Stomach smooth muscle (tissue), 2 donors: ENCODE measurements at regions not wholly inside any gene's neighbourhood (a gene's known extent, or its start where the extent isn't known, plus 50 kb on each side); places are given as distances from the start of the nearest gene placed in this dataset.

ENCODE experiments used
- H3K27ac ChIP-seq: one replicate; pipeline ENCODE4 v1.7.0; 2013; ENCODE audit warnings: mild to moderate bottlenecking, low read length, inconsistent platforms
- H3K27me3 ChIP-seq, 2 donors: one replicate each; pipeline ENCODE4 v1.7.0; 2013; ENCODE audit warnings: low read length in 2 of 2; ENCODE audit not compliant: insufficient read depth in 2 of 2, control insufficient read depth in 1 of 2
- H3K36me3 ChIP-seq, 2 donors: one replicate each; pipeline ENCODE4 v1.7.0; 2013; ENCODE audit warnings: low read length in 2 of 2; ENCODE audit not compliant: control insufficient read depth in 2 of 2, insufficient read depth in 2 of 2
- H3K4me1 ChIP-seq: one replicate; pipeline ENCODE4 v1.7.0; 2013; ENCODE audit warnings: low read length; ENCODE audit not compliant: control insufficient read depth, insufficient read depth
- H3K4me3 ChIP-seq, 2 donors: one replicate each; pipeline ENCODE4 v1.7.0; 2013; ENCODE audit warnings: low read length in 2 of 2
- H3K9ac ChIP-seq, 2 donors: one replicate each; pipeline ENCODE4 v1.7.0; 2013; ENCODE audit warnings: low read length in 2 of 2, mild to moderate bottlenecking in 1 of 2
- H3K9me3 ChIP-seq, 2 donors: one replicate each; pipeline ENCODE4 v1.7.0; 2013; ENCODE audit warnings: low read length in 2 of 2; ENCODE audit not compliant: control insufficient read depth in 2 of 2
- donor health status: healthy.
- donor health status: Pancreatic carcinoma.

- Histone ChIP-seq H3K27me3 (no peaks in the 10 kb centered on the region), H3K4me3 (no peak overlapping the region), H3K27ac (peak overlapping the region; percentile 18), H3K9me3 (no peaks in the 10 kb centered on the region), H3K36me3 (no peaks in the 10 kb centered on the region), H3K9ac (no peak overlapping the region), H3K4me1 (peaks cover 16% of the 10 kb centered on the region)
Observed at GRCh38 chr2:217418544-217418943, 558.7 kb upstream of the TNP1 start.

- H3K27ac ChIP-seq: peak overlapping the region; percentile 18
Observed at GRCh38 chr2:217418090-217418489, 558.2 kb upstream of the TNP1 start.

GRCh38 chr2:217417536-217417935 lies 557.7 kb upstream of the TNP1 start:
- H3K4me3 ChIP-seq: no peak overlapping the region
- no peaks in the 10 kb centered on the region for H3K27me3 ChIP-seq
- no peak overlapping the region for H3K27ac ChIP-seq
- H3K9me3 ChIP-seq: no peaks in the 10 kb centered on the region
- no peak overlapping the region for H3K9ac ChIP-seq
- no peaks in the 10 kb centered on the region for H3K36me3 ChIP-seq
- H3K4me1 ChIP-seq: peaks cover 26% of the 10 kb centered on the region

More at GRCh38 chr2:217418090-217418489, 558.2 kb upstream of the TNP1 start:
- Histone ChIP-seq H3K36me3 (no peaks in the 10 kb centered on the region), H3K4me1 (peaks cover 21% of the 10 kb centered on the region), H3K9me3 (no peaks in the 10 kb centered on the region), H3K27me3 (no peaks in the 10 kb centered on the region), H3K9ac (no peak overlapping the region), H3K4me3 (no peak overlapping the region)

GRCh38 chr2:217415316-217415715 lies 555.5 kb upstream of the TNP1 start:
- no peak overlapping the region for H3K4me3 ChIP-seq
- H3K27ac ChIP-seq: no peak overlapping the region
- H3K9me3 ChIP-seq: no peaks in the 10 kb centered on the region
- H3K9ac ChIP-seq: no peak overlapping the region
- H3K36me3 ChIP-seq: no peaks in the 10 kb centered on the region
- H3K4me1 ChIP-seq: peaks cover 28% of the 10 kb centered on the region
- no peaks in the 10 kb centered on the region for H3K27me3 ChIP-seq

- Histone ChIP-seq H3K9me3 (no peaks in the 10 kb centered on the region), H3K27me3 (no peaks in the 10 kb centered on the region), H3K9ac (no peak overlapping the region), H3K36me3 (no peaks in the 10 kb centered on the region), H3K4me1 (peaks cover 32% of the 10 kb centered on the region), H3K4me3 (no peak overlapping the region), H3K27ac (no peak overlapping the region)
Observed at GRCh38 chr2:217414429-217414828, 554.6 kb upstream of the TNP1 start.

- Histone ChIP-seq H3K9ac (no peak overlapping the region), H3K27ac (peak overlapping the region; percentile 72), H3K36me3 (no peaks in the 10 kb centered on the region), H3K9me3 (no peaks in the 10 kb centered on the region), H3K27me3 (no peaks in the 10 kb centered on the region), H3K4me1 (peaks cover 29% of the 10 kb centered on the region), H3K4me3 (peak overlapping the region in 1 of 2 donors; percentile 31)
Observed at GRCh38 chr2:217413193-217413592, 553.3 kb upstream of the TNP1 start.

GRCh38 chr2:217412721-217413120 lies 552.9 kb upstream of the TNP1 start:
- Histone ChIP-seq H3K36me3 (no peaks in the 10 kb centered on the region), H3K27me3 (no peaks in the 10 kb centered on the region), H3K27ac (peak overlapping the region; percentile 72), H3K4me3 (no peak overlapping the region), H3K9ac (peak overlapping the region in 1 of 2 donors; percentile 7), H3K9me3 (no peaks in the 10 kb centered on the region), H3K4me1 (peaks cover 29% of the 10 kb centered on the region)

GRCh38 chr2:217412277-217412676 lies 552.4 kb upstream of the TNP1 start:
- Histone ChIP-seq H3K27ac (peak overlapping the region; percentile 72), H3K4me3 (peak overlapping the region in 1 of 2 donors; percentile 20), H3K27me3 (no peaks in the 10 kb centered on the region), H3K4me1 (peaks cover 29% of the 10 kb centered on the region), H3K9ac (peak overlapping the region in 1 of 2 donors; percentile 7), H3K9me3 (no peaks in the 10 kb centered on the region), H3K36me3 (no peaks in the 10 kb centered on the region)

GRCh38 chr2:217410681-217410960 lies 550.8 kb upstream of the TNP1 start:
- Histone ChIP-seq H3K9me3 (no peaks in the 10 kb centered on the region), H3K4me3 (no peak overlapping the region), H3K4me1 (peaks cover 29% of the 10 kb centered on the region), H3K27ac (no peak overlapping the region), H3K36me3 (no peaks in the 10 kb centered on the region), H3K27me3 (no peaks in the 10 kb centered on the region), H3K9ac (no peak overlapping the region)

GRCh38 chr2:217409949-217410680 lies 550.3 kb upstream of the TNP1 start:
- no peaks in the 10 kb centered on the region for H3K27me3 ChIP-seq
- no peaks in the 10 kb centered on the region for H3K36me3 ChIP-seq
- no peak overlapping the region for H3K27ac ChIP-seq
- H3K4me1 ChIP-seq: peaks cover 29% of the 10 kb centered on the region
- H3K4me3 ChIP-seq: no peak overlapping the region
- H3K9ac ChIP-seq: no peak overlapping the region
- H3K9me3 ChIP-seq: no peaks in the 10 kb centered on the region

- Histone ChIP-seq H3K4me1 (peaks cover 29% of the 10 kb centered on the region), H3K9ac (no peak overlapping the region), H3K9me3 (no peaks in the 10 kb centered on the region), H3K36me3 (no peaks in the 10 kb centered on the region), H3K27me3 (no peaks in the 10 kb centered on the region), H3K4me3 (no peak overlapping the region), H3K27ac (no peak overlapping the region)
Observed at GRCh38 chr2:217407362-217407761, 547.5 kb upstream of the TNP1 start.
